MCF 10A (cell line): ENCODE measurements at regions not wholly inside any gene's neighbourhood (a gene's known extent, or its start where the extent isn't known, plus 50 kb on each side); places are given as distances from the start of the nearest gene placed in this dataset.

Experiments
- BruUV-seq: library from RNA; stranded (reverse); fragments of 400-500 nt; replicated peaks from 2 replicates; lab custom pipeline; 2021; lab: Mats Ljungman, UMichigan
- CTCF ChIA-PET: fragments of 300-600 bp; sonication (Branson Sonifier 250); formaldehyde crosslinking; extraction: SDS; loops from one replicate; lab custom pipeline; 2021; ENCODE audit warnings: antibody characterized with exemption, inconsistent platforms; lab: Yijun Ruan, JAX
- POLR2A ChIA-PET: fragments of 300-600, 350-650 bp; sonication (Branson Sonifier 250); formaldehyde crosslinking; extraction: SDS; loops from one replicate; lab custom pipeline; 2020; ENCODE audit warnings: antibody characterized with exemption, inconsistent platforms; lab: Yijun Ruan, JAX
- DNase-seq: peaks from one replicate; pipeline ENCODE4 v3.0.0-alpha.2; 2018; ENCODE audit not compliant: unreplicated experiment
- H3K27ac Mint-ChIP-seq: one replicate; pipeline ENCODE4 v1.8.0; 2022; ENCODE audit warnings: mild to moderate bottlenecking, low read depth, mixed read lengths; ENCODE audit not compliant: unreplicated experiment
- H3K27me3 Mint-ChIP-seq: one replicate; pipeline ENCODE4 v1.8.0; 2022; ENCODE audit warnings: mixed read lengths; ENCODE audit not compliant: insufficient read depth, unreplicated experiment
- H3K36me3 Mint-ChIP-seq: one replicate; pipeline ENCODE4 v1.8.0; 2022; ENCODE audit warnings: mild to moderate bottlenecking, moderate library complexity, mixed read lengths; ENCODE audit not compliant: insufficient read depth, unreplicated experiment
- H3K4me1 Mint-ChIP-seq: one replicate; pipeline ENCODE4 v1.8.0; 2022; ENCODE audit warnings: mixed read lengths; ENCODE audit not compliant: insufficient read depth, unreplicated experiment
- H3K4me3 Mint-ChIP-seq: one replicate; pipeline ENCODE4 v1.8.0; 2022; ENCODE audit warnings: mild to moderate bottlenecking, moderate library complexity, mixed read lengths; ENCODE audit not compliant: unreplicated experiment
- H3K9me3 Mint-ChIP-seq: one replicate; pipeline ENCODE4 v1.8.0; 2022; ENCODE audit warnings: mixed read lengths; ENCODE audit not compliant: unreplicated experiment
- CTCF ChIP-seq: fragments of 200-600 bp; IDR thresholded peaks from one replicate; pipeline ENCODE4 v1.8.0; 2022; ENCODE audit warnings: antibody characterized with exemption, mild to moderate bottlenecking; ENCODE audit not compliant: unreplicated experiment
- intact Hi-C: fragments of 100-400 bp; cut with micrococcal nuclease; formaldehyde crosslinking; loops from 2 replicates; pipeline ENCODE4 v1.14.1; 2022

- Mint-ChIP-seq H3K4me3 (no peak overlapping the region), H3K9me3 (no peaks in the 10 kb centered on the region), H3K4me1 (no peaks in the 10 kb centered on the region), H3K36me3 (no peaks in the 10 kb centered on the region), H3K27me3 (peaks cover 80% of the 10 kb centered on the region), H3K27ac (no peak overlapping the region)
- DNase-seq = no peak
- ChIA-PET CTCF (interaction anchor here (1.0 kb wide), 1 partner anchor 108 kb away, joined by 3 read pairs; no protein-coding TSS in a partner anchor), POLR2A (no interaction called here)
- TF ChIP-seq CTCF = no peak
- no TSS peak for BruUV-seq
- intact Hi-C loops = no loop called here
Observed at GRCh38 chr4:174040287-174040686, 243.2 kb downstream of the FBXO8 start.

- Mint-ChIP-seq H3K36me3 (no peaks in the 10 kb centered on the region), H3K4me3 (no peak overlapping the region), H3K4me1 (no peaks in the 10 kb centered on the region), H3K27me3 (peaks cover 88% of the 10 kb centered on the region), H3K9me3 (no peaks in the 10 kb centered on the region), H3K27ac (no peak overlapping the region)
- BruUV-seq = no TSS peak
- no peak for DNase-seq
- ChIA-PET CTCF (interaction anchor here (0.7 kb wide), 1 partner anchor 48 kb away, joined by 4 read pairs; no protein-coding TSS in a partner anchor), POLR2A (no interaction called here)
- no peak for TF ChIP-seq CTCF
- intact Hi-C loops = no loop called here
Observed at GRCh38 chr4:174038481-174038880, 245.0 kb downstream of the FBXO8 start.

- DNase-seq = no peak
- Mint-ChIP-seq H3K36me3 (no peaks in the 10 kb centered on the region), H3K4me1 (no peaks in the 10 kb centered on the region), H3K27ac (no peak overlapping the region), H3K4me3 (no peak overlapping the region), H3K9me3 (no peaks in the 10 kb centered on the region), H3K27me3 (peaks cover 88% of the 10 kb centered on the region)
- BruUV-seq = no TSS peak
- CTCF ChIA-PET = interaction anchor here (0.9 kb wide), 1 partner anchor 46 kb away, joined by 4 read pairs; no protein-coding TSS in a partner anchor
- no peak for TF ChIP-seq CTCF
- POLR2A ChIA-PET = no interaction called here
- intact Hi-C loops = no loop called here
Observed at GRCh38 chr4:174037631-174038030, 245.8 kb downstream of the FBXO8 start.

GRCh38 chr4:174037049-174037448, 246.4 kb downstream of the FBXO8 start:
- no peak for TF ChIP-seq CTCF
- no peak for DNase-seq
- no peak overlapping the region for H3K27ac Mint-ChIP-seq
- H3K4me1 Mint-ChIP-seq = no peaks in the 10 kb centered on the region
- H3K36me3 Mint-ChIP-seq = no peaks in the 10 kb centered on the region
- no peaks in the 10 kb centered on the region for H3K9me3 Mint-ChIP-seq
- peaks cover 88% of the 10 kb centered on the region for H3K27me3 Mint-ChIP-seq
- no TSS peak for BruUV-seq
- ChIA-PET CTCF (interaction anchor here (0.9 to 1.0 kb wide), 2 partner anchors 46 to 83 kb away, joined by 3 to 4 read pairs; no protein-coding TSS in a partner anchor), POLR2A (no interaction called here)
- H3K4me3 Mint-ChIP-seq = no peak overlapping the region
- intact Hi-C loops = no loop called here
